Effector memory CD8-positive, alpha-beta T cell (primary cell): ENCODE measurements at regions not wholly inside any gene's neighbourhood (a gene's known extent, or its start where the extent isn't known, plus 50 kb on each side); places are given as distances from the start of the nearest gene placed in this dataset.

Source experiments
- ATAC-seq: fragments of 150-1000 bp; cut with Tn5 transposase; replicated peaks from 2 replicates; pipeline ENCODE4 v1.10.0; 2021; ENCODE audit warnings: mild to moderate bottlenecking, moderate library complexity
- DNase-seq, 3 experiments: peaks; one replicate each; pipeline ENCODE4 v3.0.0; 2021
- H3K27ac Mint-ChIP-seq, 2 donors: one replicate each; pipeline ENCODE4 v1.8.0; 2022; ENCODE audit warnings: mild to moderate bottlenecking in 2 of 2, mixed read lengths in 2 of 2, moderate library complexity in 2 of 2
- H3K27me3 Mint-ChIP-seq, 2 donors: one replicate each; pipeline ENCODE4 v1.8.0; 2022; ENCODE audit warnings: mixed read lengths in 2 of 2
- H3K36me3 Mint-ChIP-seq: one replicate; pipeline ENCODE4 v1.8.0; 2022; ENCODE audit warnings: mild to moderate bottlenecking, moderate library complexity, mixed read lengths; ENCODE audit not compliant: insufficient read depth
- H3K4me1 Mint-ChIP-seq, 2 donors: one replicate each; pipeline ENCODE4 v1.8.0; 2022; ENCODE audit warnings: low read depth in 2 of 2, mixed read lengths in 2 of 2
- H3K4me3 Mint-ChIP-seq, 2 donors: one replicate each; pipeline ENCODE4 v1.8.0; 2022; ENCODE audit warnings: mild to moderate bottlenecking in 2 of 2, mixed read lengths in 2 of 2, moderate library complexity in 2 of 2
- H3K9me3 Mint-ChIP-seq, 2 donors: one replicate each; pipeline ENCODE4 v1.8.0; 2022; ENCODE audit warnings: mixed read lengths in 2 of 2

DNA sequence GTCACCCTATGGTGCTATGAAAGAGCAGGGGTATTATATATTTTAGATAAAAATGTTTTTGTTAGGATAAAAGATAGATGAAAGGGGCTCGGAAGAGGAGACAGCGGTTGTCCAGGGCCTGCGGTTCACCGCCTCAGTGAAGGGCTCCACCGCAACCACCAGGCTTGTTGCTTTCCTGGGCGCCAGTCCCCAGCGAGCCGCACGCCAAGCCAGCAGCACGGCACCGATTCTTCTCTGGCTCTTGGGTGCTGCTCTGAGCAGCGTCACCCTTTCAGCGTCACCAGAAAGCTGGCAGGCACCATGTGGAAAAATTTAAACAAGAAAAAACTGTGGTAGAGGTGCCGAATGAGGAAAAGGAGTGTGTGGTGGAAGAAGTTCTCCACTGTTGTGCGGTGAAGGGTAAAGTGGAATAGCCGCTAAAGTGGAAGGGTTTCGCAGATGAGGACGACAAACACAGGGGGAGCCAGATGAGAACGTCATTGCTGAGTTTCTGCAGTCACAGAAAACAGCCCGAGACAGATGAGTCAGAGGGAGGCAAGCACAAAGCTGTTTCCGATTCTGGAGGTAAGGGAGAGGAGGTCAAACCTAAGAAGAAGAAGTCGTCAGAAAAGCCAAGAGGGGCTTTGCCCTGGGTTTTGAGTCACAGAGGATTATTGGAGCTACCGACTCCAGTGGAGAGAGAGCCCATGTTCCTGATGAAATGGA lies 569.2 kb downstream of the ZBBX start:
- H3K36me3 Mint-ChIP-seq: no peaks in the 10 kb centered on the region
- no peak overlapping the region for H3K4me3 Mint-ChIP-seq
- DNase-seq (no peak), ATAC-seq (no peak)
- no peaks in the 10 kb centered on the region for H3K27me3 Mint-ChIP-seq
- H3K27ac Mint-ChIP-seq: no peak overlapping the region
- H3K4me1 Mint-ChIP-seq: no peaks in the 10 kb centered on the region
- peaks cover 10 to 35% of the 10 kb centered on the region in 2 donors for H3K9me3 Mint-ChIP-seq

DNA sequence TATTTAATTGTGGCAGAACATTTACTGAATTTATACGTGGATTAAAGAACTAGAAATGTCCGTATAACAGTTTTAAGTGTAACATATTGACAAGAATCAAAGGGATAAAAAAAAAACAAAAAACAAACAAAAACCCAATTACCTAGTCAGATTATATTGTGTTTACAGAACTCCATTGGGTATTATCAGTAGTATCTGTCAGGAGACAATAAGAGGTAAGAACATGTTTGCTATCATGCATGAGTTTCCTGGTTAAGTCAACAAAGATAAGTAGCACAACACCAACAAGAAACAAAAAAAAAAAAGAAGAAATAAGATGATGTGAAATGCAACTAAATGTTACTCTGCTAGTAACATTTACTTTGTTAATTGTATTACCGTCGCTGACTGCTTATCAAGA lies 570.6 kb downstream of the ZBBX start:
- Mint-ChIP-seq H3K27me3 (no peaks in the 10 kb centered on the region), H3K27ac (no peak overlapping the region), H3K36me3 (no peaks in the 10 kb centered on the region), H3K4me1 (no peaks in the 10 kb centered on the region), H3K9me3 (peaks cover 9 to 42% of the 10 kb centered on the region in 2 donors), H3K4me3 (no peak overlapping the region)
- ATAC-seq (no peak), DNase-seq (no peak)

DNA sequence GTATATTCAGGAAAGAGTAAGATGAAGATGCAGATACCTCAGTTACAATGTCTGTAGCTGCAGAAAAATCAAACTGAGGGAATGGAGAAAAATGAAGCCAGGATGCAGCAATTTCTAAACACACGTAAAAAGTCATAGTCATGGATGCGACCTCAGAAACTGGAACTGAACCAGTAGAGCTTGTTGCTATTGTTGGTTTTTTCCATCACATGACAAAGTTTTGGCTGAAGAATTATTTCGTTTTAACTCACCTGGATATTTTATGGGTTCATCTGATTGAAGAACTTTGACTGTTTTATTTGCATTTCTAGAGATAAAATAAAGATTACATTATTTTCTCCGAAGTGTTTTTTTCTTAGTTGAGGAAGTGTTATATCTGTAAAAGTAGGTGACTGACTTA lies 591.2 kb downstream of the ZBBX start:
- no peaks in the 10 kb centered on the region for H3K36me3 Mint-ChIP-seq
- DNase-seq (no peak), ATAC-seq (no peak)
- no peak overlapping the region for H3K27ac Mint-ChIP-seq
- peaks cover 7 to 8% of the 10 kb centered on the region in 2 donors for H3K9me3 Mint-ChIP-seq
- H3K4me3 Mint-ChIP-seq: no peak overlapping the region
- H3K4me1 Mint-ChIP-seq: no peaks in the 10 kb centered on the region
- H3K27me3 Mint-ChIP-seq: no peaks in the 10 kb centered on the region

DNA sequence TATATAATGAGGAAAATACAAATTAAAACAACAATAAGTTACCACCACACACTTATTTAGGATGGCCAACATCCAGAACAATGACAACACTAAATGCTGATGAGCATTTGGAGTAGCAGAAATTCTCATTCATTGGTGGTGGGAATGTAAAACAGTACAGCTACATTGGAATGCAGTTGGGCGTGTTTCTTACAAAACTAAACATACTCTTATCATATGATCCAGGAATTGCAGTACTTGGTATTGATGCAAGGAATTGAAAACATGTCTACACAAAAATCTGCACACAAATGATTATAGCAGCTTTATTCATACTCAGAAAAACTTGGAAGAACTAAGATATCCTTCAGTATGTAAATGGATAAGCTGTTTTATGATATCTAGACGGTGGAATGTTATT lies 594.2 kb downstream of the ZBBX start:
- Mint-ChIP-seq H3K4me1 (no peaks in the 10 kb centered on the region), H3K27ac (no peak overlapping the region), H3K36me3 (no peaks in the 10 kb centered on the region), H3K9me3 (peaks cover 11 to 12% of the 10 kb centered on the region in 2 donors), H3K27me3 (no peaks in the 10 kb centered on the region), H3K4me3 (no peak overlapping the region)
- DNase-seq (no peak), ATAC-seq (no peak)

DNA sequence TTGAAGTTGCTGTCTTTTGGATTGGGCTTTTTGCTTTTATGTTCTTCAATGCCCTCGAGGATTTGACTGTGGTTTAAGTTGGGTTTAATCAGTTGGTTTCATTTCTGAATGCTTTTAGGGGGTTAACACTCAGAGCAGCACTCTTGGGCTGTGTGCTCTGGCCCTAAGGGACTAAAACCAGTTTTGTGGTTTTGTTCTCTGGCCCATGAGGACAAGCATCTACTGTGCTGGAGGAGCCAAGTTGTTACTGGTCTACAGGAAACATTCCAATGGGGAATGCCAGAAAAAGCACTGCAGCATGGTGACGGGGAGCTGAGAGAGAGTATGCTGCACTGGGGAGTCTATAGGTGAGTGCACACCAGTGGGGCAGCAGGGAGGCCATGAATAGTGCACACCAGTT lies 596.9 kb downstream of the ZBBX start:
- Mint-ChIP-seq H3K36me3 (peaks cover 3% of the 10 kb centered on the region), H3K4me1 (no peaks in the 10 kb centered on the region), H3K4me3 (no peak overlapping the region), H3K27ac (no peak overlapping the region), H3K9me3 (peaks cover 11 to 28% of the 10 kb centered on the region in 2 donors), H3K27me3 (no peaks in the 10 kb centered on the region)
- DNase-seq (no peak), ATAC-seq (no peak)

DNA sequence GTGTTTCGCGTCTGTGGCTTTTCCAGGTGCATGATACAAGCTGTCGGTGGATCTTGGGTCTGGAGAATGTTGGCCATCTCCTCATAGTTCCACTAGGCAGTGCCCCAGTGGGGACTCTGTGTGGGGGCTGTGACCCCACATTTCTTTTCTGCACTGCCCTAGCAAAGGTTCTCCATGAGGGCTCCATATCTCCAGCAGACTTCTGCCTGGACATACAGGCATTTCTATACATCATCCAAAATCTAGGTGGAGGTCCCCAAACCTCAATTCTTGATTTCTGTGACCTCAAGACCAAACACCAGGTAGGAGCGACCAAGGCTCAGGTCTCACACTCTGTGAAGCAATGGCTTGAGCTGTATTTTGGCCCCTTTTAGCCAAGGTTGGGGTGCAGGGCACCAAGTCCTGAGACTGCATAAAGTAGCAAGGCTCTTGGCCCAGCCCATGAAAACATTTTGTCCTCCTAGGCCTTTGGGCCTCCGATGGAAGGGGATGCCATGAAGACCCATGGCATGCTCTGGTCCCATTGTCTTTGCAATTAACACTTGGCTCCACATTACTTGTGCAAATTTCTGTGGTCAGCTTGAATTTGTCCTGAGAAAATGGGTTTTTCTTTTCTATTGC lies 615.3 kb downstream of the ZBBX start:
- H3K27me3 Mint-ChIP-seq: no peaks in the 10 kb centered on the region
- no peaks in the 10 kb centered on the region for H3K36me3 Mint-ChIP-seq
- H3K27ac Mint-ChIP-seq: no peak overlapping the region
- DNase-seq: no peak
- H3K4me1 Mint-ChIP-seq: no peaks in the 10 kb centered on the region
- H3K9me3 Mint-ChIP-seq: peaks cover 6 to 22% of the 10 kb centered on the region in 2 donors
- no peak overlapping the region for H3K4me3 Mint-ChIP-seq
- ATAC-seq: no peak

DNA sequence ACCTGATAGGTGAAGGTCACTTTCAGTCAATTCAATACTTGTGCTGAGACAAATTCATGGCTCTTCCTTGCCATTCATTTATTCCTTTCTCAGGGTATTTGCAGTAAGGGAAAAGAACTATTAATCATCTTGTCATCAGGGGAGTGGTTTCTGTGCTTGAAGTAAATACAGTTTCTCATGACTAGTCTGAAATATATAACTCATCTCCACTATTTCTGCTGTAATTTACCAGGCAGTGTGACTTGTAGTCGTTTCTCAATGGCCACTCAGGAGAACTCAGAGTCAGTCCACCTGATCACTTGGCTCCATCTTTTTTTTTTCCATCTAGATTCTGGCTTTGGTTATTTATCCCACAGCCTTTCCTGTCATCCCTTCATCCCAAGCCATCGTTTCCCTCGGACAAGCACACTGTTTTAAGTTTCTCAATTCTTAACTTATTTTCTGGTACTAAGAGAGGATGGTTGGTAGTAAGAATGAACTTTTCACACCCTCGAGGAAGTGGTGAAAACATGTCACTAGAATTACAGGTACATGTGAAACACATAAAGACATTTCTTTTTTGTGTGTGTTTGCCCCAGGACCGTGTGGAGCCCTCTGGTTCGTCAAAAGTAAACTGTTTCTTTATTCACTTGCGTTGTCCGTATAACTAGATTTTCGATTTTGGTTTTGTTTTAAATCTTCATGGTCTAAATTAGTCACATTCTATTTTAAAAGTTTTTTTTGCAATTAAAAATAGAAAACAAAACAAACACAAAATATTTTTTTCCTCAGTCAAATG lies 620.2 kb downstream of the ZBBX start:
- H3K4me3 Mint-ChIP-seq: no peak overlapping the region
- no peaks in the 10 kb centered on the region for H3K4me1 Mint-ChIP-seq
- peaks cover 6 to 14% of the 10 kb centered on the region in 2 donors for H3K9me3 Mint-ChIP-seq
- H3K36me3 Mint-ChIP-seq: no peaks in the 10 kb centered on the region
- ATAC-seq: no peak
- no peak overlapping the region for H3K27ac Mint-ChIP-seq
- DNase-seq: no peak
- H3K27me3 Mint-ChIP-seq: no peaks in the 10 kb centered on the region

DNA sequence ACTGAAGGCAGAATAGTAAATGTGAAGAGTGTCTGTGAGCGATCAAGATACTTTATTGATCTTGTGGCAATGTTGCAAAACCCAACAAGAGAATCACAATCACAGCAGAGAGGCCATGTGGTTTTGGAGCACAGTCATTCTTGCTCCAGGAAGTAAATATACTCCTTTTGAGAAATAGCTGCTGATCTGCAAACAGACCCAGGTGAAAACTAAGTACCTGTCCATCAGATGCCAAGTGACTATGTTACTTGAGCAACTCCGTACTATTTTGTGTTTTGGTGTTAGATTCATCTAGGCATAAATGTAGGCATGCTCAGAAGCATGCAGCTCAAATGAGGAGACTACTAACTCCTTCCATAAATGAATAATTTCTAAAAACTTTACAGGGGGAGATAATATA lies 627.9 kb downstream of the ZBBX start:
- H3K4me3 Mint-ChIP-seq: no peak overlapping the region
- peaks cover 3% of the 10 kb centered on the region for H3K36me3 Mint-ChIP-seq
- no peak for ATAC-seq
- H3K27me3 Mint-ChIP-seq: no peaks in the 10 kb centered on the region
- no peak for DNase-seq
- H3K9me3 Mint-ChIP-seq: peaks cover 13 to 14% of the 10 kb centered on the region in 2 donors
- no peak overlapping the region for H3K27ac Mint-ChIP-seq
- no peaks in the 10 kb centered on the region for H3K4me1 Mint-ChIP-seq

DNA sequence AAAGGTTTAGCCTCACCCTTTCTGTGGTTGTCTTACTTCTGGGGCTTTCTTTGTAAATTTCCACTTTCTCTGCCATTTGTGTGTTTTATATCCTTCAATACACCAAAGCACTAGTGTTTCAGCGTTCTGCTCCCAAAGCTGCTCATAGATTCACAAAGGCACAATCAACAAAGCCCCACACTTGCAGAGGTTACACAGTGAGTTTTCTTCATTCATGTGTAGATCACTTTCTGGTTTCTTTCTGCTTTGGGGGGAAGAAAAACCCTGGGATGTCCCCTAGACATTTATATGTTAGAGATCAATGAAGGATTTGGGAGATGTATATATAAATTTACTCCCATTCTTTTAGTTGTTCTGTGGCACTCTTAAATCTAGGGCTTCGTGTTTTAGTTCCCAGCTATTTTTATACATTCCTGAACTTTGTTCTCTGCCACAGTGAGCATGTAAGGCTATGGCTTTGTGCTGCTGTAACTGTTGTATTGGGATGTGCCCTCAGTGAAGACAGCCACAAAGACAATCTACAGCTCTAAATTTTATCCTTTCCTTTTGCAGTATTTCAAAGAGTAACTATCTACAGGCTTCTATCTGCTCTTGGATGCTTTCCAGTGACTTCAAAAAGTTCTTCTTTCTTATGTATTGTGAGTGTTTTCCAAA lies 636.5 kb downstream of the ZBBX start:
- no peaks in the 10 kb centered on the region for H3K27me3 Mint-ChIP-seq
- H3K4me1 Mint-ChIP-seq: no peaks in the 10 kb centered on the region
- peaks cover 3% of the 10 kb centered on the region for H3K36me3 Mint-ChIP-seq
- no peak overlapping the region for H3K27ac Mint-ChIP-seq
- ATAC-seq (no peak), DNase-seq (no peak)
- no peak overlapping the region for H3K4me3 Mint-ChIP-seq
- H3K9me3 Mint-ChIP-seq: peaks cover 0 to 11% of the 10 kb centered on the region in 2 donors

DNA sequence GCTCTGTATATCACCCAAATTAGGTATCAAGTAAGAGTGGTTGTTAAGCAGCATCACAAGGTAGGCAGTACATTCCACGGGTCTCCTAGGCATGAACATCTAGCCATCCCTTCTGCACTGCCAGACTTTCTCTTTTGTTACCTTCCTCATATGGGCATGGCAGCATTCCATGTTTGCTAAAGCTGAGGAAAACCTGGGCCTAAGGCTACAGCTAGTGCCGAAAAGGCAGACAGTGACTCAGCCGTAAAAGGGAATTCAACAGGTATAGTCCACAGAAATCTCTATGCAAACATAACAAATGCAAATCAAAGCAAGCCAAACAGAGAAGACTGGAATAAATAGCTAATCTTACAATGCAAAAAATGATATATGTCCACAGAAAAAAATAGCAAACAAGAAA lies 645.4 kb downstream of the ZBBX start:
- Mint-ChIP-seq H3K9me3 (no peaks in the 10 kb centered on the region), H3K36me3 (no peaks in the 10 kb centered on the region), H3K27ac (no peak overlapping the region), H3K27me3 (no peaks in the 10 kb centered on the region), H3K4me1 (no peaks in the 10 kb centered on the region), H3K4me3 (no peak overlapping the region)
- ATAC-seq (no peak), DNase-seq (no peak)

DNA sequence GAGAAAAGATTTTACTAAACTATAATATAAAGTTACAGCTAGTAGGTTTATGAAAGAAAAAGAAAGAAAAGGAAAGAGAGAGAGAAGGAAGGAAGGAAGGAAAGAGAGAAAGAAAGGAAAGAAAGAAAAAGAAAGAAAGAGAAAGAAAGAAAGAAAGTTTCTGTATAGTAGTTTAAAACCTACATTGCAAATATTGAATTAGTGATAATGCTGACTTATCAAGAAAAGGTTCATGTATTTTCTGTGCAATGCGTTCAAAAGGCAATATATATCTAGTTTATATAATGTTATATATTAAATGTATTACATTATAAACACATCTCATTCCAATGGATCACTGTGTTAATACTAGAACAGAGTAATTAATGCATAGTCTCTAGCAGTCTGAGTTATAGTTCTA lies 648.4 kb downstream of the ZBBX start:
- Mint-ChIP-seq H3K9me3 (no peaks in the 10 kb centered on the region), H3K27ac (no peak overlapping the region), H3K4me1 (no peaks in the 10 kb centered on the region), H3K27me3 (no peaks in the 10 kb centered on the region), H3K4me3 (no peak overlapping the region), H3K36me3 (no peaks in the 10 kb centered on the region)
- ATAC-seq (no peak), DNase-seq (no peak)

DNA sequence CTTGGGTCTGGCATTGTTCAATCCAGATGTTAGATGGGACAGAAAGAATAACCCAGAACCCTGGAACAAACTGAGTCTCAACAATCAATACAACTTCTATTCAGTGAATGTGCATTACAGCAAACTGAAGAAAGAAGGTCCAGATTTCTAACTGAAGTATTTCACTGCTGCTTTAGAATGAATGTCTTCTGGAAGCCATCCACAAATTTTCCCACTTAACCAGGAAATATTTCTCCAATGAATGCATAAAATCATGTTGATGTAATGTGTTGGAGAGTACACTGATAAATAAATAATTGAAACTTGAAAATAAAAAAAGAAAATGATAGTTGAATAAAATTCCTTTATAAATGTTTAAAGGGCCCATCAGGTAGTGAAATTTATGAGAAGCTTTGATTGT lies 658.6 kb downstream of the ZBBX start:
- no peaks in the 10 kb centered on the region for H3K36me3 Mint-ChIP-seq
- H3K9me3 Mint-ChIP-seq: peaks cover 7 to 20% of the 10 kb centered on the region in 2 donors
- no peak overlapping the region for H3K4me3 Mint-ChIP-seq

DNA sequence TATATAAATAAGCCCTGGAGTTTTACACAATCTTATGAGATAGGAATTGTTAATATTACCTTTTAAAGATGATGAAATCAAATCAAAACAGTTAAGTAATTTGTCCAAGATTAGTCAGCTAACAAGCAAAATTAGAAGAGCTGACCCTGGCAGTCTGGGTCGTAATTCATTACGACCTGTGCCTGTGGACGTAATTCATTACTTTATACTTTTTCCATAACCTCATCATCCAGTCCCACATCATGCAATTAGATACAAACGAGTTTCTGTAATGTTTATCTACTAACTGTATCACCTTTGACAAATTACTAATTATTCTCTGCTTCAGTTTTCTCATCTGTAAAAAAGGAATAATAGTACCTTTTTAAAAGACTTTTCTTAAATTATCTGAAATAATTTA lies 665.9 kb downstream of the ZBBX start:
- Mint-ChIP-seq H3K4me3 (no peak overlapping the region), H3K36me3 (no peaks in the 10 kb centered on the region)

More for the DNA sequence above, 658.6 kb downstream of the ZBBX start:
- H3K27me3 Mint-ChIP-seq: no peaks in the 10 kb centered on the region
- DNase-seq (no peak), ATAC-seq (no peak)
- no peak overlapping the region for H3K27ac Mint-ChIP-seq
- H3K4me1 Mint-ChIP-seq: no peaks in the 10 kb centered on the region

More for the DNA sequence above, 665.9 kb downstream of the ZBBX start:
- ATAC-seq (no peak), DNase-seq (no peak)
- H3K27ac Mint-ChIP-seq: no peak overlapping the region
- peaks cover 7 to 21% of the 10 kb centered on the region in 2 donors for H3K9me3 Mint-ChIP-seq
- no peaks in the 10 kb centered on the region for H3K27me3 Mint-ChIP-seq
- no peaks in the 10 kb centered on the region for H3K4me1 Mint-ChIP-seq
